Right lobe of liver (tissue), 4 donors: ENCODE measurements at regions not wholly inside any gene's neighbourhood (a gene's known extent, or its start where the extent isn't known, plus 50 kb on each side); places are given as distances from the start of the nearest gene placed in this dataset.

Experiments
- POLR2A ChIP-seq: fragments of 450-650 bp; IDR thresholded peaks from one replicate; pipeline ENCODE4 v1.6.1; 2017; ENCODE audit warnings: antibody characterized with exemption, mild to moderate bottlenecking
- TF ChIP-seq, protein P1 (sequence below), 4 donors: fragments of 200-600 bp in 3 of 4; fragments of 450-650 bp in 1 of 4; IDR thresholded peaks; one replicate each; pipeline versions ENCODE4 v1.5.1 to v1.8.0; 2016 to 2022; ENCODE audit warnings: antibody characterized with exemption in 4 of 4, mild to moderate bottlenecking in 2 of 4
- donor health status: DM: no; HTN: no; CAD: no.
- donor health status: DM: no; HTN: no; CAD: no.
- donor health status: DM: no; HTN: yes; CAD: no.

- TF ChIP-seq, protein P1, sequence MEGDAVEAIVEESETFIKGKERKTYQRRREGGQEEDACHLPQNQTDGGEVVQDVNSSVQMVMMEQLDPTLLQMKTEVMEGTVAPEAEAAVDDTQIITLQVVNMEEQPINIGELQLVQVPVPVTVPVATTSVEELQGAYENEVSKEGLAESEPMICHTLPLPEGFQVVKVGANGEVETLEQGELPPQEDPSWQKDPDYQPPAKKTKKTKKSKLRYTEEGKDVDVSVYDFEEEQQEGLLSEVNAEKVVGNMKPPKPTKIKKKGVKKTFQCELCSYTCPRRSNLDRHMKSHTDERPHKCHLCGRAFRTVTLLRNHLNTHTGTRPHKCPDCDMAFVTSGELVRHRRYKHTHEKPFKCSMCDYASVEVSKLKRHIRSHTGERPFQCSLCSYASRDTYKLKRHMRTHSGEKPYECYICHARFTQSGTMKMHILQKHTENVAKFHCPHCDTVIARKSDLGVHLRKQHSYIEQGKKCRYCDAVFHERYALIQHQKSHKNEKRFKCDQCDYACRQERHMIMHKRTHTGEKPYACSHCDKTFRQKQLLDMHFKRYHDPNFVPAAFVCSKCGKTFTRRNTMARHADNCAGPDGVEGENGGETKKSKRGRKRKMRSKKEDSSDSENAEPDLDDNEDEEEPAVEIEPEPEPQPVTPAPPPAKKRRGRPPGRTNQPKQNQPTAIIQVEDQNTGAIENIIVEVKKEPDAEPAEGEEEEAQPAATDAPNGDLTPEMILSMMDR (IDR thresholded peaks at IDR 0.05) = no peak
- TF ChIP-seq POLR2A = no peak
These were observed 265.5 kb upstream of the CD180 start for GRCh38 chr5:67462147-67462546.
